GM18498 (cell line): ENCODE measurements at regions not wholly inside any gene's neighbourhood (a gene's known extent, or its start where the extent isn't known, plus 50 kb on each side); places are given as distances from the start of the nearest gene placed in this dataset.

ENCODE experiments used
- ATAC-seq: cut with Tn5 transposase; IDR thresholded peaks from one replicate; pipeline ENCODE4 v1.9.1; 2021; ENCODE audit warnings: mild to moderate bottlenecking, moderate library complexity; ENCODE audit not compliant: unreplicated experiment

GRCh38 chr4:52269761-52270160 lies 218.7 kb downstream of the SPATA18 start:
- ATAC-seq: no peak

- ATAC-seq: no peak
Measured at GRCh38 chr4:52273885-52274284, 222.8 kb downstream of the SPATA18 start.

- ATAC-seq: no peak
Measured at GRCh38 chr4:52288212-52288855, 237.2 kb downstream of the SPATA18 start.

- ATAC-seq: no peak
Measured at GRCh38 chr4:52290466-52290865, 239.4 kb downstream of the SPATA18 start.

GRCh38 chr4:52292245-52292644 lies 241.1 kb downstream of the SPATA18 start:
- ATAC-seq: no peak

GRCh38 chr4:52296341-52296740 lies 245.2 kb downstream of the SPATA18 start:
- ATAC-seq: no peak

GRCh38 chr4:52298444-52298843 lies 247.3 kb downstream of the SPATA18 start:
- ATAC-seq: no peak

- no peak for ATAC-seq
Measured at GRCh38 chr4:52299120-52299519, 248.0 kb downstream of the SPATA18 start.

- no peak for ATAC-seq
Measured at GRCh38 chr4:52311464-52312125, 260.5 kb downstream of the SPATA18 start.

- ATAC-seq: no peak
Measured at GRCh38 chr4:52312722-52313121, 261.6 kb downstream of the SPATA18 start.

- ATAC-seq: no peak
Measured at GRCh38 chr4:52317361-52317879, 266.3 kb downstream of the SPATA18 start.

- no peak for ATAC-seq
Measured at GRCh38 chr4:52317981-52318380, 266.9 kb downstream of the SPATA18 start.

GRCh38 chr4:52329894-52330293 lies 278.8 kb downstream of the SPATA18 start:
- ATAC-seq: no peak

GRCh38 chr4:52343595-52343994 lies 292.5 kb downstream of the SPATA18 start:
- no peak for ATAC-seq

- no peak for ATAC-seq
Measured at GRCh38 chr4:52350926-52351325, 299.8 kb downstream of the SPATA18 start.

- no peak for ATAC-seq
Measured at GRCh38 chr4:52358366-52358765, 300.7 kb downstream of the USP46 start.

GRCh38 chr4:52358883-52359321 lies 300.2 kb downstream of the USP46 start:
- ATAC-seq: no peak

GRCh38 chr4:52366191-52366590 lies 292.9 kb downstream of the USP46 start:
- no peak for ATAC-seq

- no peak for ATAC-seq
Measured at GRCh38 chr4:52366621-52367020, 292.5 kb downstream of the USP46 start.

- ATAC-seq: no peak
Measured at GRCh38 chr4:52367282-52367830, 291.7 kb downstream of the USP46 start.

- ATAC-seq: no peak
Measured at GRCh38 chr4:52368895-52369294, 290.2 kb downstream of the USP46 start.

GRCh38 chr4:52369649-52370048 lies 289.5 kb downstream of the USP46 start:
- ATAC-seq: no peak
